HG02870 (cell line): ENCODE measurements at regions not wholly inside any gene's neighbourhood (a gene's known extent, or its start where the extent isn't known, plus 50 kb on each side); places are given as distances from the start of the nearest gene placed in this dataset.

Experiments used
- ATAC-seq: cut with Tn5 transposase; IDR thresholded peaks from one replicate; pipeline ENCODE4 v1.9.1; 2021; ENCODE audit warnings: mild to moderate bottlenecking, moderate library complexity; ENCODE audit not compliant: unreplicated experiment

- peak; percentile 50 for ATAC-seq
These were observed 129.8 kb upstream of the TMEM132C start for GRCh38 chr12:128137140-128137539.

DNA sequence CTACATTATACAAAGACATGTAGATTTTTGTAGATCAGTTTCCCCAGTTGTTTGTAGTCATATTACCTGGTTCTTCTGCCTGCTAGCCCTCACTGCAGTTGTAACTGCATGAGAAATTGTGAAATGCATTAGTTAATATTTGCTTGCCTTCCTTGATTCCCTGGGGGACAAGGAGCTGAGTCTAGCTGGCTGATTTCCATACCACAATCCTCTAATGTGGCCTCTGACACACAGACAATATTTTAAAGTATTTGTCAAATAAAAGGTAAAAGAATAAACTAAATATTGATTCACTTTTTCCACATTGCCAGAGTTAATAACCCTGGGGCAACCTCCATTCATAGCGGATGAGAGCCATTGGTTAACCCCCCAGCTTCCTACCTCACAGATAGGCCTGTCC, 128.8 kb upstream of the TMEM132C start:
- no peak for ATAC-seq

DNA sequence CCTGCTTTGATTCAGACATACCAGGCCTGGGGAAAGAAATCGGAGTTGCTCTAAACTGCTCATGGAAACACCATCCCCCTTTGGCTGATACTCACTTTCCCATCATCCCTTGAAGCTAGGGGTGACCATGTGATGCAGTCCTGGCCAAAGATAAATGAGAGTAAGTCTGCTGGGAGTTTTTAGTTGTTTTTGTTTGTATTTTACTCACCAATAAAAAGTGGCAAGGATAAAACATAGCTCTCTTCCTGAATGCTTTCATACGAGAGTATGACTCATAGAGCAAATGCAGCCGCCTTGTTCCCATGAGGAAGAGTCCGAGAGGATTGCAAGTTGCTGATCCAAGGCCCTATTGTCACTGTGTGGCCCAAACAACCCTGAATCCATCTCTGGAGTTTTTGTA, 126.4 kb upstream of the TMEM132C start:
- ATAC-seq, result no peak

- no peak for ATAC-seq
These were observed 116.0 kb upstream of the TMEM132C start for GRCh38 chr12:128150961-128151360.

DNA sequence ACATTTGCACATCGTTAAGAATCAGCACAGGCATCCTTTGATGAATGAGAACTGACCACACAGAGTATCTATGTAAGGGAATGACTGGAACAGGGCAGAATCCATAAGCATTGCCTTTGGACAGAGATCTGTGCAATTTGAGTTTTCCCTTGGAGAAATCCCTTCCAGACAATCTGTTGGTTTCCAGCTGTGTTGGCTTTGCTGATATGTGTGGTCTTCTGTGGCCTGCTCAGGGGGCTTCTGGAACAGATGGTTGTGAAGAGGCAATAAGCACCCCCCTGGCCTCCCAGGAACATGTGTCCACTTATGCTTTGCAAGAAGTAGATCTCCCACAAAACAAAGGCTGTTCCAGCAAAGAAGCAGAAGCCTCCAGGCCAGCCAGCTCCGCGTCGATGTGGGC, 111.4 kb upstream of the TMEM132C start:
- ATAC-seq, result no peak

DNA sequence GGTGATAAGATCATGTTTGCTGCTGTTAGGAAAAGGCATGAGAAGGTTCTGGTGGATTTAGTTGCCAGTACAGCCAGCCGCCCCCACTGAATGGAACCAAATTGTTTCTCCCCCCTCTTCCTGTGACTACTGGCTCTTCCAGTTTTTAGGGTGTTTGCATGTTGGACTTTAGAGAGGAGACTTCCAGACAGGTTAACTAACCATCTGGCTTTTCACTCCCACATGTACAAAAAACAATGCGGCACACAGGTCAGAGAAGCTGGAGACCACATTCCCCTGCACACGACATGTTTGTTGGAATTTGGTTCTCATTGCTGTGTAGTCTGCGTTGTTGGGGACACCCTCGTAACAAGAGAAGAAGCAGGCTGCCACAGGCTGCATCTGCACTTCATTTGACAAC, 103.9 kb upstream of the TMEM132C start:
- ATAC-seq, result no peak

- ATAC-seq, result no peak
These were observed 102.4 kb upstream of the TMEM132C start for GRCh38 chr12:128164533-128164932.

DNA sequence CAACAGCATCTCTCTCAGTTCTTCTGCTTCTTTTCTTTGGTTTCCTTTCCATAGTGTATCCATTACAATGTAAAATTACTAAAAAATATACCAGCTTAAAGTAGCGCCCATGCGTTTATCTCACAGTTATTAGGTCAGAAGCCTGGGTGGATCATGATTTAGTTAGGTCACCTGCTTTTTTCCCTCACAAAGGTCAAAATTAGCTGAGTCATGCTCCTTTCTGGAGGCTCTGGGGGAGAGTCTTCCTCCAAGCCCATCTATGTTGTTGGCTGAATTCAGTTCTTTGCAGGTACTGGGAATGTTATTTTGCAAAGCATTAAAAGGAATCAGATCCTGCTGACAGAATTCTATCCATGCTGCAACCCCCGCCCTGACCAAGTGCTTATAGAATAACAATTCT, 101.6 kb upstream of the TMEM132C start:
- no peak for ATAC-seq

GRCh38 chr12:128168273-128168672, 98.7 kb upstream of the TMEM132C start:
- ATAC-seq, result no peak

DNA sequence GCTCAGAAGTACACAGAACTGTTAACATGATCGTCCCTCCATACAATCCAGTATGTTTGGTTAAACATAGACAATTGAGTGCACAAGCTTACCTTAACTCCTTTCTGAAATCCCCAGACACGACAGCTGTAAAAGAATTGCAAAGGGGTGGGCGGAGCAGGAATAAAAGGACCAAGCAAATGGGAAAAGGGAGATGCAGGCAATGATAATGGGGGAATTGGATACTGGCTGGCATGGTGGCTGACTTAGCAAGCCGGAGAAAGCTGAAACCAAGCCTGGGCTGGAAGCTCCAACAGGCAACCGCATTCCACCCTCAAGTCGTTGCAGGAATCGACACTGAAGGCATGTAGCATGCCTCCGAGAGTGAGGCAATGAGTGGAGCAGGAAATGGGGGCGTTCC, 96.8 kb upstream of the TMEM132C start:
- ATAC-seq, result no peak

DNA sequence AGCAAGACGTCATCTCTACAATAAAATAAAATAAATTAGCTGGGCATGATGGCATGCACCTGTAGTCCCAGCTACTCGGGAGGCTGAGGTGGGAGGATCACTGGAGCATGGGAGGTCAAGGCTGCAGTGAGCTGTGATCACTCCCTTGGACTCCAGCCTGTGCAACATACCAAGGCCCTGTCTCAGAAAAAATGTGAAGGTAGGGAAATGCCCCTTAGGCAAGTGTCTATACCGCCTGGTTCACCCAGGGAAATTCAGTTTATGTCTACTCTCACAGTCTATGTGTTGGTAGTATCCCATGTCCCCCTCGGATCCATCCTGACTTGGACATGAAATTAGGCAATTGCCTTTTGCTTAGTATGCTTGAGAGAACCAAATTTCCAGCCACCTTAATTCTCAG, 88.4 kb upstream of the TMEM132C start:
- ATAC-seq, result no peak

GRCh38 chr12:128178966-128179365, 88.0 kb upstream of the TMEM132C start:
- no peak for ATAC-seq

GRCh38 chr12:128180166-128180565, 86.8 kb upstream of the TMEM132C start:
- no peak for ATAC-seq

- no peak for ATAC-seq
These were observed 76.9 kb upstream of the TMEM132C start for GRCh38 chr12:128190052-128190451.

DNA sequence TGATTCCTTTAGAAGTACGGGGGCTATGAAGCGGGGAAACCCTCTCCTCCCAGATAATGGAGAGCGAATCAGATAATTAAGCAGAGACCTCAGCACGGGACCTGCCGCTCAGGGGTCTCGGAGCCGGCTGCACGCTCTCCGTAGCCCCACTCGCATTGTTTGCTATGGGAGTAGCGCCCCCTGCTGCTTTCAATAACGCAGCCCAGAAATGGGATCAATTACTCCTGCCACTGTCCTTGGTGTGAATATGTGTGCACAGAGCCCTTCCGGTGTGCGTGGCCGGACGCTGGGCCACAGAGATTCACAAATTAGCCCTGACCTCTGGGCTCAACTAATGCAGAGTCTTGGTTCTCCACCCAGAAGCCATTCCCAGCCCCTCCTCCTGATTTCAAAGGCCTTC, 76.4 kb upstream of the TMEM132C start:
- ATAC-seq, result no peak

DNA sequence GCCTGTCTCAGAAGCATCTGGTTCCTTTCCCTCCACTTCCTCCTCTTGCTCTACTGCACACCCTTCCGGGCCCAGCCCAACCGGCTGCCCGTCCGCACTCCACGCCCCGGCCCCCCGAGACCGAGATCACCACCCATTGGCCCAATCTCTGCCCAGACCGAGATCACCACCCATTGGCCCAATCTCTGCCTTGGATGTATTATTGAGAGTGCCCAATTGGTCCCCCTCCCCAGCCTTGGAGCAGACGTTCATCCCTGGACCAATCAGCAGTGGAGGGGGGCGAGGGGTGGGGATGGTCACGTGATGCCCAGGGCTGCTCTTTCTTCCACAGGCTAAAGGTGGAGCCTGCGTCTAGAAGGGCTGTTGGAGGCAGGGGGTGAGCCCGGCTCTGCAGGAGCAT, 75.6 kb upstream of the TMEM132C start:
- ATAC-seq, result no peak

DNA sequence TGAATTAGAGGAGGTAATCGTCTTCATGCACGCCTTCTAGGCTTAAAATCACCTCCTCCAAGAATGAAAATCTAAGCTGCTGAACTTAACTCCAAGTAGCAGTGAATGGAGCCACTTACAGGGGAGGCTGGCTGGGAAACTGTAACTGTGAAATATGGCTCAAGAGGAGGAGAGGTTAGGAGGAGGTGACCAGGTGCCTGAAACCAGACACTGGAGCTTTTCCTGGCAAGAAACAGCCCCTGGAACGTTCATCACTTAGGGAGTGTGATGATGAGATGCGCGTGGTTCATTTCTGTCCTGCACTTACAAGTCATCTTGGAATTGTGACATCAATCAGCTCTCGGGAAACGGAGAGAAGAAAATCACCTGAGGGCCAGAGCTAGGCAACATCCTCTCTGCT, 62.3 kb upstream of the TMEM132C start:
- ATAC-seq, result no peak

- ATAC-seq, result no peak
These were observed 61.8 kb upstream of the TMEM132C start for GRCh38 chr12:128205145-128205544.

GRCh38 chr12:128205758-128206157, 61.2 kb upstream of the TMEM132C start:
- no peak for ATAC-seq
